ENCODE measurements at regions not wholly inside any gene's neighbourhood (a gene's known extent, or its start where the extent isn't known, plus 50 kb on each side); places are given as distances from the start of the nearest gene placed in this dataset.
"Not testable (repeated sequence)": the region's sequence is repeated elsewhere in the genome, so short reads cannot be mapped to it uniquely, and the experiment has no call there.

DNA sequence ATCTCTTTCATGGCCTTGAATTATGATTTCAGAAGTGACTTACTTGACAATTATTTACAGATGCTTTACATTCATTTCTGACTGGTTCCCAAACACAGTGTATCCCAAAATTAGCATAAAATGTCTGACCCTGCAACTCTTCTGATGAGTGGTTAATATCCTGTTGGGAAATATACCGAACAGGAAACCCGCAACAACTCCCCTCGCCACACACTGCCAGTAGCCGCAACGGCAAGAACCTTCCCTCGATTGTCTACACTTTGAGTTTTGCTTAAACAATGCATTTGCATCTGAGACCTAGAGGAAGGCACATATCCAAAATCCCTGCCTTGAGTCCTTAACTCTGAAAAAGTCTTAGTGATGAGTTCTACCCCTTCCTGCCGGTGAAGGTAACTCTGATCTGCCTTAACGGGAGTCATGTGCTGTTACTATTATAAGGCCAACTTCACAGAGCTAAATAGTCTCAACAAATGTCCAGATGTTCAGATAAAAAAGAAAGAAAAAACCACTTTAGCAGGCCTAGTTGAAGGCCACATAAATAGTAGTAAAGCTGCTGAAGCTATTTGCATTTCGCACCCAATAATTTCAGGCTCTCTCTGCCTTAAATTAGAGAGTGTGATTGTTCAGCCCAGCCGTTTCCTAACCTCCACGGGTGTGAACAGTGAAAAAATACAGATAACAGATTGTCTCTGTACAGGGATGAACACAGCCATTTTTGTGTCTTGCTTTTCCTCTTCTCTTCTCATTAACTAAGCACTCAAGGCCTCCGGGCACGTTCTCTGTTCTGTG lies 321.1 kb downstream of the HS3ST3B1 start:
- DNase-seq (ENCODE audit: low spot score), result no peak

- no peak for DNase-seq (ENCODE audit: low spot score)
Observed at GRCh38 chr17:14619821-14620220, 318.9 kb downstream of the HS3ST3B1 start.

- DNase-seq (ENCODE audit: low spot score), result no peak
Observed at GRCh38 chr17:14616528-14616927, 315.6 kb downstream of the HS3ST3B1 start.

DNA sequence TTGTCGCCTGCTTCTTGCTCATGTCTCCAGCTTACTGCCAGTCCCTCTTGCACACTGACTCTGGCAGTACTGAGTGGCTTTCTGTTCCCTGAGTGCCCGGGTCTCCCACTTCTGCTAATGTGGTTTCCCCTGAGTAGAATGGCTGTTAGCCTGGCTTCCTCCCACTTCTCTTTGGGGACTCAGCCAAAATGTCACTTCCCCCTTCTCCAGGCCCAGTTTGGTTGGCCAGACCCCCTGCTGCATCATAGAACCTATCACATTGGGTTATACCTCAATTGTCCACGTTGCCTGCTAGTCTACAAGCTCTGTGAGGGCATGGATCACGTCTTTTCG lies 304.4 kb downstream of the HS3ST3B1 start:
- DNase-seq (ENCODE audit: low spot score), result no peak

- no peak for DNase-seq (ENCODE audit: low spot score)
Observed at GRCh38 chr17:14604591-14605266, 303.8 kb downstream of the HS3ST3B1 start.

- DNase-seq (ENCODE audit: low spot score), result no peak
Observed at GRCh38 chr17:14596224-14596623, 295.3 kb downstream of the HS3ST3B1 start.

DNA sequence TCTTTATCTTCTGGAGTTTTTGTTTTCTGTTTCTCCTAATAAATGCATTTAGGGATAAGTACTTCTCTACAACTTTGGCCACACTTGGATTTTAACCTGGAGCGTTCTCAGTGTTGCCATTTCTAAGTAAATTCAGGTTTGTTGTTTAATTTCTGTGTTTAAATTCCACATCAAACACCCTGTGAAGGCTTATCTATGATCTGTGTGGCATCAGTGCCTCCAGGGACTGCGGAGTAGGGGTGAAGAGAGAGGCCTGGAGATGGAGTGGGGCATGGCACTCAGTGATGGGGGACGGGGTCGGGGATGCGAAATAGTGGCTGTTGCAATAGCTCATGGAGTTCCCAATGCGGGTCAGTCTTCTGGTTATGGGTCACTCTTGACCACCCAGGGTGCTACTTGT lies 294.8 kb downstream of the HS3ST3B1 start:
- no peak for DNase-seq (ENCODE audit: low spot score)

- DNase-seq (ENCODE audit: low spot score), result no peak
Observed at GRCh38 chr17:14594690-14595089, 293.8 kb downstream of the HS3ST3B1 start.

GRCh38 chr17:14593956-14594355 lies 293.1 kb downstream of the HS3ST3B1 start:
- no peak for DNase-seq (ENCODE audit: low spot score)

- DNase-seq (ENCODE audit: low spot score), result no peak
Observed at GRCh38 chr17:14590459-14591250, 289.8 kb downstream of the HS3ST3B1 start.

GRCh38 chr17:14585099-14585498 lies 284.2 kb downstream of the HS3ST3B1 start:
- no peak for DNase-seq (ENCODE audit: low spot score)

GRCh38 chr17:14582996-14583395 lies 282.1 kb downstream of the HS3ST3B1 start:
- DNase-seq (ENCODE audit: low spot score), result no peak

GRCh38 chr17:14581186-14581830 lies 280.4 kb downstream of the HS3ST3B1 start:
- no peak for DNase-seq (ENCODE audit: low spot score)

DNA sequence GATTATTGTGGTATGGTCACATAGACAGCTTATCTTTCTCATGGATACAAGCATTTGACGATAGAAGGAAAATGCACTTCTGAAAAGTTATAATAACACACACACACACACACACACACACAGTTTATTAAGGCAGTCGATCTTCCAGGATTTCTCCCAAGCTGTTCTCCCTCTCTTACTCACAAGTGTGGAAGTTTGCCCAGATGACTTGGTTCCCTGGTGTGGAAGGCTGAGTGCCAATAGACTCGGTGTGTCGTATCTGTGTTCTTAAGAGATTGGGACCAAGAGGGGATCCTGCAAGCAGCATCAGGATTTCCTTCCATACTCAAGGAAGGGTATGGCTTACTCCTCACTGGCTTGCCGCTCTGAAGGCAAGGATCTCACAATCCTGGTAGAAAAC lies 279.6 kb downstream of the HS3ST3B1 start:
- no peak for DNase-seq (ENCODE audit: low spot score)

DNA sequence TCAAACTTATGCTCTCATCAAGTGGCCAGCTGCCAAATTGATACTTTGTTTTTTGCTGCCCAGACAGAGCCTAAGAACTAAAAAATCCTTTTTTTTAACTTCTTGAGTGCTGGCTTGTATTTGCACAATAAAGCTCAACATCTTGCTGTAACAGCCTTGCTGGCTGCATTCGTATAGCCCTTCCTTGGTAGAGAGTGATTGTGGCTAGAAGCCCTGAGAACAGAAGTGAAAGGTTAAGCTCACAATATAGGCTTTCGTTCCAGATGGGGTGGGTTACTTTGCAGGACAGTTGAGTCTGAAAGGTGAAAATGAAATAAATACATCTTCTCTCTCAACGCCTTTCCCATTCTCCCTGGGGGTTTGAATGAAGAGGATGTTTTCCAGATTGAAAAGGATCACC lies 278.8 kb downstream of the HS3ST3B1 start:
- no peak for DNase-seq (ENCODE audit: low spot score)

- no peak for DNase-seq (ENCODE audit: low spot score)
Observed at GRCh38 chr17:14575471-14575953, 274.6 kb downstream of the HS3ST3B1 start.

DNA sequence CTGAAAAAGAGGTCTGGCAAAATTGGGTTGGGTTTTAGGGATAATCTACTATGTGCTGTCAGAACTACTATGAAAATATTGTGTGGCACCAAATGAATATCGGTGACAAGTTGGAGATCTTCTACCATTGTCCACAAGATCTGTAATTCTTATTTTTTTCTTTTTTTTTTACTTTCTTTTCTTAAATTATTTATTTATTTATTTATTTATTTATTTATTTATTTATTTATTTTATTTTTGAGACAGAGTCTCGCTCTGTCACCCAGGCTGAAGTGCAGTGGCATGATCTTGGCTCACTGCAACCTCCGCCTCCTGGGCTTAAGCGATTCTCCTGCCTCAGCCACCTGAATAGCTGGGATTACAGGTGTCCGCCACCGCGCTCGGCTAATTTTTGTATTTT lies 259.4 kb downstream of the HS3ST3B1 start:
- not testable (repeated sequence) for DNase-seq (ENCODE audit: low spot score)

- DNase-seq (ENCODE audit: low spot score), result no peak
Observed at GRCh38 chr17:14559264-14560119, 258.6 kb downstream of the HS3ST3B1 start.

GRCh38 chr17:14557480-14557879 lies 256.6 kb downstream of the HS3ST3B1 start:
- no peak for DNase-seq (ENCODE audit: low spot score)

DNA sequence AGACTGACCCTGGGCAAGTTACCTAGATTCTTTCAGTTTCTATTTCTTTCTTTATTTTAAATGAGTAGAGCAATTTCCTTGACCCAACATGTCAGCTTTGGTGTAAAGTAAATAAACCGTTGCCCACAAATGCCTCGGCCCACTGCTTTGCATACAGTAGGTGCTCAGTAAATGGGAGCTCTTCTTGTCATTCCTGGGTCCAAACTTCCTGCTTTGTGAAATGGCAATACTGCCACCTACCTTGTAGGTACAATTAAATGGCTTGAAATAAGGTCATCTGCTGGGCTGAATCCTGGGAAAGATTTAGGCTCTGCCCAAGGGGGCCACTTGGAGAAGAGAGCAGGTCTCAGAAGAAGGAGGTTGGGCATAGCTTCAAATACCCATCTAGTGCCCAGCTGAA lies 253.0 kb downstream of the HS3ST3B1 start:
- DNase-seq (ENCODE audit: low spot score), result no peak

- DNase-seq (ENCODE audit: low spot score), result no peak
Observed at GRCh38 chr17:14552306-14552705, 251.4 kb downstream of the HS3ST3B1 start.
